MG63 (cell line): ENCODE measurements at regions not wholly inside any gene's neighbourhood (a gene's known extent, or its start where the extent isn't known, plus 50 kb on each side); places are given as distances from the start of the nearest gene placed in this dataset.
"Not testable (repeated sequence)": the region's sequence is repeated elsewhere in the genome, so short reads cannot be mapped to it uniquely, and the experiment has no call there.

ENCODE experiments used
- DNase-seq: peaks from one replicate; pipeline ENCODE4 v3.0.0-alpha.2; 2020
- H3K27me3 ChIP-seq: fragments of 250-450 bp; sonication (Bioruptor Pico); 2 replicates; pipeline ENCODE4 v1.5.1; 2020; ENCODE audit warnings: mild to moderate bottlenecking, moderate library complexity
- H3K36me3 ChIP-seq: fragments of 250-450 bp; sonication (Bioruptor Pico); 2 replicates; pipeline ENCODE4 v1.5.1; 2020; ENCODE audit warnings: mild to moderate bottlenecking, moderate library complexity
- H3K4me3 ChIP-seq: fragments of 250-450 bp; sonication (Bioruptor Pico); 2 replicates; pipeline ENCODE4 v1.5.1; 2020; ENCODE audit warnings: mild to moderate bottlenecking, moderate library complexity
- H3K9me3 ChIP-seq: fragments of 250-450 bp; sonication (Bioruptor Pico); 2 replicates; pipeline ENCODE4 v1.5.1; 2020; ENCODE audit warnings: mild to moderate bottlenecking, moderate library complexity

- not testable (repeated sequence) for DNase-seq, H3K27me3 ChIP-seq, H3K36me3 ChIP-seq, H3K9me3 ChIP-seq, H3K4me3 ChIP-seq
These were observed 1510.2 kb upstream of the TPTE start for GRCh38 chr21:9010936-9011890.

DNA sequence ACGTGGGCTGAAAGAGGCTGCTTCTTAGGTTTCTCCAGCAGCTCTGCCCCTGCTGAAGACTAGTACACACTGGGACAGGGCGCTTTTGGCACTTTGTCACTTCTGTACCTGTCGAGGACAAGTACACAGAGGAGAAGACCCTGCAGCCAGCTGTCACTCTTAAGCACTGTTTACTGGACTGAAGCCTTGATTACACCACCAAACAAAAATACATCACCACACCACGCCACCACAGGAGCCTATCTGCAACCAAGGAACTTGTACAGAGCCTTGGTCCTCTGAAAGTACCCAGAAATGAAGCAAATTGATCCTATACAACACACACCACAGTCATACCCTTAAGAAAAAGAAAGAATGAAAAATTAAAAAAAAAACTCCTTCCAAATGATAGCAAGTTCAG, 1509.5 kb upstream of the TPTE start:
- H3K9me3 ChIP-seq, H3K27me3 ChIP-seq, DNase-seq, H3K4me3 ChIP-seq, H3K36me3 ChIP-seq: not testable (repeated sequence)

DNA sequence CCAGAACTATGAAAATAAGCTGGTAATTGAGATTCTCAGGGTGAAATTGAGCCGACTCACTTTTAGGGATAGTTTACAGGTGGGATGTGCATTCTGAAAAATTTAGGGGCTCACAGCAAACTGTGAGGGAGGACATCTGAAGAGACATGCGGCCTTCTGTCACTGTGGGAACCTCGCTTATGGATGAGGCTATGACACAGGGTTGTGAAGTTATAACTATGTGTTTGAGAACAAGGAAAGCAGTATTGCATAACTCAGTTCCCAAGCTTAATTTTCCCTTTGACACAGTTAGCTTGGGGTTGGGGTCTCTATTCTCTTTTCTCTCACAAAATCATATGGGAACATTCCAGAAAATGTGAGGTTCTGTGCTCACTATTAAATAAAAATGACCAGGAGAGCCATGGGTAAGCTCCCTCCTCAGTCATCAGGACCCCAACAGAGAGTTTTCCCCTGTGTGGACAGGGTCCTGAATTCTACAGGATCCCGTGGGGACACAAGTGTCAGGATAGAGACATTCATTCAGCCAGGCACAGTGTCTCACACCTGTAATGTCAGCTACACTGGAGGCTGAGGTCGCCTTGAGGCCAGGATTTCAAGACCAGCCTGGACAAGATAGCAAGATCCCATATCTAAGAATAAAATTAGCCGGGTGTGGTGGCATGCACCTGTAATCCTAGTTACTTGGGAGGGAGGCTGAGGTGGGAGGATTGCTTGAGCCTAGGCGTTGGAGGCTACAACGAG, 1507.7 kb upstream of the TPTE start:
- not testable (repeated sequence) for H3K9me3 ChIP-seq, DNase-seq, H3K36me3 ChIP-seq, H3K4me3 ChIP-seq, H3K27me3 ChIP-seq

DNA sequence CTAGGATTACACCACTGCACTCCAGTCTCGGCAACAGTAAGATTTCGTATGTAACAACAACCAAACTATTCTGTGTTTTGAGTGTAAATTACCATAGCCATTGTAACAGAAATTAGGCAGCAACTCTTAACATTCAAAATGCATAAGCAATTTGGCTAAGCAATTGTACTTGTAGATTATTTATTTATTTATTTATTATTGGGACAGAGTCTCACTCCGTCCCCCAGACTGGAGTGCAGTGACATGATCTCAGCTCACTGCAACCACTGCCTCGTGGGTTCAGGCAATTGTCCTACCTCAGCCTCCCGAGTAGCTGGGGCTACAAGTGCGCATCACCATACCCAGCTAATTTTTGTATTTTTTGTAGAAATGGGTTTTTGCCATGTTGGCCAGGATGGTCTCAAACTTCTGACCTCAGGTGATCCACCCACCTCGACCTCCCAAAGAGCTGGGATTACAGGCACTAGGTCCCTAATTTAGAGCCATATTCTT, 1507.1 kb upstream of the TPTE start:
- not testable (repeated sequence) for H3K27me3 ChIP-seq, H3K9me3 ChIP-seq, DNase-seq, H3K36me3 ChIP-seq, H3K4me3 ChIP-seq

- not testable (repeated sequence) for H3K27me3 ChIP-seq, H3K4me3 ChIP-seq, H3K9me3 ChIP-seq, DNase-seq, H3K36me3 ChIP-seq
These were observed 1505.7 kb upstream of the TPTE start for GRCh38 chr21:9015483-9016197.

- not testable (repeated sequence) for H3K9me3 ChIP-seq, DNase-seq, H3K36me3 ChIP-seq, H3K27me3 ChIP-seq, H3K4me3 ChIP-seq
These were observed 1504.2 kb upstream of the TPTE start for GRCh38 chr21:9017206-9017605.

DNA sequence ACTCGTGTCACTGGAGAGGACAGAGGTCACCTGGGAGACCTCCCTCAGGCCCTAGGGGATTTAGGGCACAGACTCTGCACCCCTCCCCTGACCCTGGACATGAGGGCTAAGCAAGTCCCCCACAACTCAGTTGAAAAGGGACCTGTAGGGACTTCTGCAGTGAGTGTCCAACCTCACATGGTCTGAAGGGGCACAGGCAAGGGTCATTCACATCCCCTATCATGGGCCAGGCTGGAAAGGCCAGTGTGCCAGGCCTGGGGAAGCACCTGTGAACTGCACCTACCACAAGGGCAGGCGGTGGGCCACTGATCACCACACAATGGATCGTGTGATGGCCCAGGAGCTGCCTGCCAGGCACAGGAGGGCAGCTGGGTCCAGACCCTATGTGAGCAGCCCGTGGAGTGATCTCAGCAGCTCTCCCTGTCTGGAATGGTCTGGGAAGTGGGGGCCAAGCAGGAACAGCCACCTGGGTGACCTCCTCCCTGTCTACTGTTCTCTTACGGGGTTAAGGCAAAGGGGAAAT, 1502.6 kb upstream of the TPTE start:
- not testable (repeated sequence) for H3K27me3 ChIP-seq, H3K36me3 ChIP-seq, DNase-seq, H3K9me3 ChIP-seq, H3K4me3 ChIP-seq

GRCh38 chr21:9024006-9024767, 1497.2 kb upstream of the TPTE start:
- not testable (repeated sequence) for H3K9me3 ChIP-seq, H3K27me3 ChIP-seq, DNase-seq, H3K4me3 ChIP-seq, H3K36me3 ChIP-seq

DNA sequence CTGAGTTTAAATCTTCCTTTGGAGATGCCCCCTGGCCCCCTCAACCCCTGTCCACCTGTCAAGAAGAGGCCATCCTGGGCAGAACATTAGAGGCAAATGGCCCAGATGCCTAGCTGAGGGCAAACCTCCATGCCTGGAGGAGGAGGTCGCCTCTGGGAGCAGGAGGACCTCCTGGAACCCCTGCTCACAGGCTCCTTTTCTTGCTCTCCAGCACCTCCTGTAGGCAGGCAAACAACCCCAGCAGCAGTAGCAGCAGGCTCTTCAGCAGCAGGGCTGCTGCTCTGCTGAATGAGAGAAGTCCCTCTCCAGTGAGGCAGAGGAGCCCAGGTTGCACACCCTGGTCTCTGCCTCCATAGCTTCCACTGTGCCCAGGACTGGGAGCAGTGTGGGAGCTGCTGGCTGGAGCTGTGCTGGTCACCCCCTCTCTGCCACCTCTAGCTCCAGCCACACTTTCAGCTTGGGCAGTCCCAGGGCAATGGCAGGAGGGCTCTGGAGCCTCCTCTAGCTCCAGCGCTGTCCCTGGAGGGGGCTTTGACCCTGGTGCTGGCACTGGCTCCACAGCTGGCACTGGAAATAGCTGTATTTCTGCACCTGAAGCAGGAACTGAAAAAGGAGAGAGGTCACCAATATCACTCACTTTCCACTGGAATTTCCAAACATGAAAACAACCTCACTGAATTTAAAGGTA, 1494.5 kb upstream of the TPTE start:
- H3K4me3 ChIP-seq, DNase-seq, H3K9me3 ChIP-seq, H3K36me3 ChIP-seq, H3K27me3 ChIP-seq: not testable (repeated sequence)

- H3K27me3 ChIP-seq, H3K4me3 ChIP-seq, H3K36me3 ChIP-seq, DNase-seq, H3K9me3 ChIP-seq: not testable (repeated sequence)
These were observed 1494.0 kb upstream of the TPTE start for GRCh38 chr21:9027417-9027800.

GRCh38 chr21:9028624-9029431, 1492.6 kb upstream of the TPTE start:
- not testable (repeated sequence) for H3K27me3 ChIP-seq, H3K36me3 ChIP-seq, DNase-seq, H3K4me3 ChIP-seq, H3K9me3 ChIP-seq

DNA sequence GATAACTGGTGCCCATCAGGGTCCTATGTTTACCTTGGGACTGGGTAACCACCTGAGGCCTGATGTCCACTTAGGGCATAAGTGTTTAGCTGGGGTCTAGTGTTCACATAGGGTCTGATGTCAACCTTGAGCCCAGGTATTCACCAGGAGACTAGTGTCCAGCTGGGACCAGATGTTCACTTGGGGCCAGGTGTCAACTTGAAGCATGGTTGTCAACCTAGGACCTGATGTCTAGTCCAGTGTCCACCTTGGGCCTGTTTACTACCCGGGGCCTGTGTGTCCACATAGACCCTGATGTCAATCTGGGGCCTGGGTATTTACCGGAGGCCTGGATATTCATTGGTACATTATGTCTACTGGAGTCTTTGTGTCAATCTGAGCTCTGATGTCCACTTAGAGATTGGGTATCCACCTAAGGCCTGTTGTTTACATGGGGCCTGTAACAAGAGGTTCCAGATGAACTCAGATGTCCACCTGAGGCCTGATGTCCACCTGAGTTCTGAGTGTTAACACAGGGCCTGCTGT, 1491.2 kb upstream of the TPTE start:
- H3K9me3 ChIP-seq: not testable (repeated sequence)

DNA sequence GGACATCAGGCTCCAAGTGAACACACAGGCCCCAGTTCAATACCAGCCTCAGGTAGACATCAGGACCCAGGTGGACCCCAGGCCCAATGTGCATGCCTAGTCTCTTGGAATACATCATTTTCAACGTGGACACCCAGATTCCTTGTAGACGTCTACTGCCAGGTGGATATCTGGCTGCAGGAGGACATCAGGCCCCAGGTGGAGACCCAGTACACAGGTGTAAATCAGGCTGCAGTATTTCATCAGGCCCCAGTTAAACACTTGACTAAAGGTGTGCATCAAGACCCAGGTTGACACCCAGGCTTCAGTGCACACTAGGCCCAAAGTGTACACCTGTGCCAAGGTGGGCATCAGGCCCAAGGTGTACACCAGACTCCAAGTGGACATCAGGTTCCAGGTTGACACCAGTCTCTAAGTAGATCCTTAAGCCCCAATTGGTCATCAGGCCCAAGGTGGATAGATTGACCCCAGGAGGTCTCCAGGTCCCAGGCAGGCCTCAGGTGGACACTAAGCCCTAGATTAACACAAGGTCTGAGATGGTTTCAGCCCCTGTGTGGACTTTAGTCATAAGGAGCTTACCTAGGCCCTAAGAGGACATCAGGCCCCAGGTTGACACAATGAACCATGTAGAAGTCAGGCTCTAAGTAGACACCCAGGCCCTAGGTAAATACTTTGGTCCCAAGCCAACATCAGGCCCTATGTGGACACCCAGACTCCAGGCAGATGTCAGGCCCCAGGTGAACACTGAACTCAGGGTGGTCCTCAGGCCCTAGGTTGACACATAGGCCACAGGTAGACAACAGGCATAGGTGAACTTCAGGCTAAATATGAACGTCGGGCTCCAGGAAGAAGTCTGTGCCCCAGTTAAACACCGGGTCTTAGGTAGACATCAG, 1489.7 kb upstream of the TPTE start:
- not testable (repeated sequence) for H3K27me3 ChIP-seq, H3K36me3 ChIP-seq, H3K4me3 ChIP-seq, H3K9me3 ChIP-seq, DNase-seq

More for the DNA sequence above, 1491.2 kb upstream of the TPTE start:
- H3K4me3 ChIP-seq, H3K36me3 ChIP-seq, DNase-seq, H3K27me3 ChIP-seq: not testable (repeated sequence)

- not testable (repeated sequence) for H3K9me3 ChIP-seq, H3K36me3 ChIP-seq, H3K27me3 ChIP-seq, H3K4me3 ChIP-seq, DNase-seq
These were observed 1488.8 kb upstream of the TPTE start for GRCh38 chr21:9032547-9032946.
